GM18511 (cell line): ENCODE measurements at regions not wholly inside any gene's neighbourhood (a gene's known extent, or its start where the extent isn't known, plus 50 kb on each side); places are given as distances from the start of the nearest gene placed in this dataset.
"Not testable (repeated sequence)": the region's sequence is repeated elsewhere in the genome, so short reads cannot be mapped to it uniquely, and the experiment has no call there.

ENCODE experiments used
- ATAC-seq: cut with Tn5 transposase; IDR thresholded peaks from one replicate; pipeline ENCODE4 v1.9.1; 2021; ENCODE audit warnings: mild to moderate bottlenecking, moderate library complexity; ENCODE audit not compliant: unreplicated experiment

GRCh38 chr2:193219413-193219812, 1024.7 kb upstream of the TMEFF2 start:
- no peak for ATAC-seq

GRCh38 chr2:193201583-193201982, 1006.9 kb upstream of the TMEFF2 start:
- no peak for ATAC-seq

GRCh38 chr2:193199322-193199721, 1004.6 kb upstream of the TMEFF2 start:
- no peak for ATAC-seq

- peak; percentile 68 for ATAC-seq
Observed at GRCh38 chr2:193187816-193188215, 993.1 kb upstream of the TMEFF2 start.

- not testable (repeated sequence) for ATAC-seq
Observed at GRCh38 chr2:193170981-193171380, 976.2 kb upstream of the TMEFF2 start.

GRCh38 chr2:193156480-193156879, 961.7 kb upstream of the TMEFF2 start:
- ATAC-seq = no peak

- ATAC-seq = no peak
Observed at GRCh38 chr2:193154076-193154475, 959.3 kb upstream of the TMEFF2 start.

- ATAC-seq = no peak
Observed at GRCh38 chr2:193153576-193153975, 958.8 kb upstream of the TMEFF2 start.

GRCh38 chr2:193142467-193142866, 947.7 kb upstream of the TMEFF2 start:
- not testable (repeated sequence) for ATAC-seq

GRCh38 chr2:193141998-193142397, 947.3 kb upstream of the TMEFF2 start:
- no peak for ATAC-seq

GRCh38 chr2:193140895-193141294, 946.2 kb upstream of the TMEFF2 start:
- not testable (repeated sequence) for ATAC-seq

GRCh38 chr2:193124815-193125214, 930.1 kb upstream of the TMEFF2 start:
- ATAC-seq = no peak

GRCh38 chr2:193114827-193115226, 920.1 kb upstream of the TMEFF2 start:
- no peak for ATAC-seq

- no peak for ATAC-seq
Observed at GRCh38 chr2:193112986-193113385, 918.3 kb upstream of the TMEFF2 start.

- ATAC-seq = peak; percentile 48
Observed at GRCh38 chr2:193103064-193103463, 908.3 kb upstream of the TMEFF2 start.

- ATAC-seq = no peak
Observed at GRCh38 chr2:193101591-193101990, 906.9 kb upstream of the TMEFF2 start.

- ATAC-seq = peak; percentile 51
Observed at GRCh38 chr2:193088026-193088425, 893.3 kb upstream of the TMEFF2 start.

GRCh38 chr2:193076995-193077394, 882.3 kb upstream of the TMEFF2 start:
- no peak for ATAC-seq

GRCh38 chr2:193074933-193075332, 880.2 kb upstream of the TMEFF2 start:
- no peak for ATAC-seq

GRCh38 chr2:193072647-193073046, 877.9 kb upstream of the TMEFF2 start:
- ATAC-seq = no peak

- ATAC-seq = not testable (repeated sequence)
Observed at GRCh38 chr2:193025556-193025955, 830.8 kb upstream of the TMEFF2 start.

- ATAC-seq = no peak
Observed at GRCh38 chr2:193024791-193025190, 830.1 kb upstream of the TMEFF2 start.

- ATAC-seq = no peak
Observed at GRCh38 chr2:193011870-193012269, 817.1 kb upstream of the TMEFF2 start.

GRCh38 chr2:192993059-192993458, 798.3 kb upstream of the TMEFF2 start:
- no peak for ATAC-seq
